Epithelial cell of proximal tubule (primary cell): ENCODE measurements at regions not wholly inside any gene's neighbourhood (a gene's known extent, or its start where the extent isn't known, plus 50 kb on each side); places are given as distances from the start of the nearest gene placed in this dataset.
A peak's percentile ranks its signal among the peaks of the same experiment; 100 is the strongest.

ENCODE experiments used
- DNase-seq: peaks from one replicate; pipeline ENCODE4 v3.0.0-alpha.2; 2011; ENCODE audit warnings: low read depth
- H3K4me3 ChIP-seq: 2 replicates; pipeline ENCODE4 v1.5.1; 2011; ENCODE audit warnings: low read depth, mild to moderate bottlenecking, low read length
- CTCF ChIP-seq: conservative IDR thresholded peaks from 2 replicates; pipeline ENCODE4 v1.5.1; 2012; ENCODE audit warnings: low read depth, mild to moderate bottlenecking, low read length

GRCh38 chr9:88748566-88749261, 213.7 kb downstream of the NXNL2 start:
- no peak for TF ChIP-seq CTCF
- peak; percentile 33 for DNase-seq

GRCh38 chr9:88749420-88749819, 214.4 kb downstream of the NXNL2 start:
- no peak overlapping the region for H3K4me3 ChIP-seq
- DNase-seq: peak; percentile 48
- TF ChIP-seq CTCF: no peak

More at GRCh38 chr9:88748566-88749261, 213.7 kb downstream of the NXNL2 start:
- no peak overlapping the region for H3K4me3 ChIP-seq

GRCh38 chr9:88750832-88751360, 215.9 kb downstream of the NXNL2 start:
- no peak for TF ChIP-seq CTCF
- no peak overlapping the region for H3K4me3 ChIP-seq
- no peak for DNase-seq

GRCh38 chr9:88751781-88752180, 216.8 kb downstream of the NXNL2 start:
- no peak overlapping the region for H3K4me3 ChIP-seq
- DNase-seq: no peak
- no peak for TF ChIP-seq CTCF

- H3K4me3 ChIP-seq: no peak overlapping the region
- DNase-seq: no peak
- TF ChIP-seq CTCF: no peak
These were observed 218.9 kb downstream of the NXNL2 start for GRCh38 chr9:88753691-88754367.

- DNase-seq: no peak
- no peak overlapping the region for H3K4me3 ChIP-seq
- TF ChIP-seq CTCF: no peak
These were observed 219.5 kb downstream of the NXNL2 start for GRCh38 chr9:88754452-88754851.
